ENCODE measurements at regions not wholly inside any gene's neighbourhood (a gene's known extent, or its start where the extent isn't known, plus 50 kb on each side); places are given as distances from the start of the nearest gene placed in this dataset.

- TF ChIP-seq MYC (IDR thresholded peaks at IDR 0.05; ENCODE audit: low read depth, low read length) (no peak), MAX (IDR thresholded peaks at IDR 0.05; ENCODE audit: low read depth, low read length) (no peak)
Observed at GRCh38 chr18:68445136-68445535, 269.8 kb downstream of the TMX3 start.
